ENCODE measurements at regions not wholly inside any gene's neighbourhood (a gene's known extent, or its start where the extent isn't known, plus 50 kb on each side); places are given as distances from the start of the nearest gene placed in this dataset.

DNA sequence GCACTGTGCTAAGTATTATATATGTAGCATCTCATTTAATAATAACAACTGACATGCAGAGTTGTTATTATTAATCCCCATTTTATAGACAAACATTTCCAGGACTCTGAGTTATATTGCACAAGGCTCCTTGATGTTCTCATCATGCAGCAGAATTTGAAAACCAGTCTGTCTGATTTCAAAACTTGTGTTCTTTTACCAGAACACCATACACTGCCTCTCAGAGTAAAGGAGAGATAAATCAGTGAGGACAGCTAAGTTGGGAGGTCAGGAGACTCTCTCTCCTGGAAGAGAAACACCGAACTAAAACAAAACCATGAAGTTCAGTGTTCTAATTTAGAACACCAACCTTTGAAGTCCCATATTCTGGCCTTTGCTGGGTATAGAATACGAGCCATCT, 92.7 kb upstream of the TNC start:
- H3K4me3 ChIP-seq (ENCODE audit: low read depth, low read length) = no peak overlapping the region
- no peak overlapping the region for H3K9ac ChIP-seq (ENCODE audit: low read depth, low read length)
- H3K9me3 ChIP-seq (ENCODE audit: control insufficient read depth, insufficient read depth, low read length) = no peaks in the 10 kb centered on the region
- H3K27ac ChIP-seq (ENCODE audit: low read depth, low read length) = no peak overlapping the region
- no peaks in the 10 kb centered on the region for H3K27me3 ChIP-seq (ENCODE audit: control insufficient read depth, insufficient read depth, low read length)
- H3K4me1 ChIP-seq (ENCODE audit: control insufficient read depth, insufficient read depth, low read length) = no peaks in the 10 kb centered on the region
- H3K36me3 ChIP-seq (ENCODE audit: control insufficient read depth, insufficient read depth, low read length) = no peaks in the 10 kb centered on the region

GRCh38 chr9:115211413-115212124, 93.6 kb upstream of the TNC start:
- Histone ChIP-seq H3K27me3 (ENCODE audit: control insufficient read depth, insufficient read depth, low read length) (no peaks in the 10 kb centered on the region), H3K4me1 (ENCODE audit: control insufficient read depth, insufficient read depth, low read length) (no peaks in the 10 kb centered on the region), H3K9me3 (ENCODE audit: control insufficient read depth, insufficient read depth, low read length) (no peaks in the 10 kb centered on the region), H3K36me3 (ENCODE audit: control insufficient read depth, insufficient read depth, low read length) (no peaks in the 10 kb centered on the region), H3K4me3 (ENCODE audit: low read depth, low read length) (no peak overlapping the region), H3K27ac (ENCODE audit: low read depth, low read length) (no peak overlapping the region), H3K9ac (ENCODE audit: low read depth, low read length) (no peak overlapping the region)

DNA sequence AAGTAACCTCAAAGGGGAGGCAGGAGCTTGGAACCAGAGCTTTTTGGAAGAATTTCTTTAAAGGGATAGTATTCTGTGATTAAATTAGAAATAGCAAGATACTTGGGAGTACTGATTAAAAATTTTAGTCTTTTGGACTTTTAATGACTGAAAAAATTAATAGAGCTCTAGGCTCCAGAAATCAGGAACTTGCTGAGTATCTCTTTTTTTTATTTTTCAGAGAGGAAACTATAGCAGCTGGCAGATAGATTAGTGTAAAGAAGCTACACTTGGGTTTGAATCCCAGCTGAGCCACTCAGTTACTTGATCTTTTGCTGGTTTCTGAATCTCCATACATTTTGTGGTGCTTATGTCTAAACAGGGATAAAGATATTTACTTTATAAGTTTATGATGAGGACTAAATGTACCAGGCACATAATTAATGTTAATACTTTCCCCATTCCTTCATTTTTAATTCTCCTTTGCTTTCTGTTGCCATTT, 94.2 kb upstream of the TNC start:
- no peak overlapping the region for H3K4me3 ChIP-seq (ENCODE audit: low read depth, low read length)
- H3K36me3 ChIP-seq (ENCODE audit: control insufficient read depth, insufficient read depth, low read length) = no peaks in the 10 kb centered on the region
- H3K9me3 ChIP-seq (ENCODE audit: control insufficient read depth, insufficient read depth, low read length) = no peaks in the 10 kb centered on the region
- no peaks in the 10 kb centered on the region for H3K27me3 ChIP-seq (ENCODE audit: control insufficient read depth, insufficient read depth, low read length)
- no peak overlapping the region for H3K27ac ChIP-seq (ENCODE audit: low read depth, low read length)
- no peak overlapping the region for H3K9ac ChIP-seq (ENCODE audit: low read depth, low read length)
- no peaks in the 10 kb centered on the region for H3K4me1 ChIP-seq (ENCODE audit: control insufficient read depth, insufficient read depth, low read length)

DNA sequence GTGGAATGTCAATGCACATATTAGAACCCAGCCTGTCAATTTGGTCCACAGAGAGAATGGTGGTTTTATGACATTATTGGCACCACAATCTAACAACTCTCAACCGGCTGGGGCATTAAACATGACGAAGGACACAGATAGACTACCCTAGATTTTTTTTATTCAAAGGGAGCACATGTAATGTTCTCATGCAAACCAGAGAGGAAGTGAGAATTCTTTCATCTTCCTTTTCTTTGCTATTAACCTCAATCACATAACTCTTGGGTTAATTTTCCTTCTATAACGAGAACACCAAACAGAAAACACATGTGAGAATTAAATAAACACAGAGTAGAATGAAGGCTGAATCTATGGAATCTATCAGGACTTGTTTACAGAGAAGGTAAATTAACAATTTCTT, 94.9 kb upstream of the TNC start:
- Histone ChIP-seq H3K4me1 (ENCODE audit: control insufficient read depth, insufficient read depth, low read length) (no peaks in the 10 kb centered on the region), H3K4me3 (ENCODE audit: low read depth, low read length) (no peak overlapping the region), H3K9me3 (ENCODE audit: control insufficient read depth, insufficient read depth, low read length) (no peaks in the 10 kb centered on the region), H3K36me3 (ENCODE audit: control insufficient read depth, insufficient read depth, low read length) (no peaks in the 10 kb centered on the region), H3K27me3 (ENCODE audit: control insufficient read depth, insufficient read depth, low read length) (no peaks in the 10 kb centered on the region), H3K27ac (ENCODE audit: low read depth, low read length) (no peak overlapping the region), H3K9ac (ENCODE audit: low read depth, low read length) (no peak overlapping the region)

DNA sequence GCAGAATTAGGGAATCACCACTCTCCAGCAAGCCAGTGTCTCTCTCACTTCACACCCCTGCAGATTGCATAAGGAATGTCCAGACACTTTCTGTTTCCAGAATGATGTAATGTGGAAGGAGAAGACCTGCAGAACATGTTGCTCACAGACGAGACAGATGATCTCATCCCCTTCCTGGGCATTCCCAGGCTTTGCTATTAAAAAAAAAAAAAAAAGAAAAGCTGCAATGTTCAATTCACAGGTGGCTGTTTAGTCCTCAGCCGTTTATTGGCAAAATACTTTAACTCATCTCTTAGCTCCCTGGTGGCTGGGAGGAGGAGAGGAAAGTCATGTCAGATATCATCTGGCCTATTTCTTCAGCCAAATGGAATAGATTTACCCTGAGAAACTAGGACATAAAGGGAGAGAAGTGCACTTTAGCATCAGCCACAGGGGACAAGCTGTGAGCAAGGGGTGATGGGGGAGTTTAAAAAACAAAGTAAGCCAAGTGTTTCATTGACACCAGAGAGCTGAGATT, 95.9 kb upstream of the TNC start:
- H3K27me3 ChIP-seq (ENCODE audit: control insufficient read depth, insufficient read depth, low read length) = no peaks in the 10 kb centered on the region
- H3K9me3 ChIP-seq (ENCODE audit: control insufficient read depth, insufficient read depth, low read length) = no peaks in the 10 kb centered on the region
- no peak overlapping the region for H3K27ac ChIP-seq (ENCODE audit: low read depth, low read length)
- H3K4me1 ChIP-seq (ENCODE audit: control insufficient read depth, insufficient read depth, low read length) = no peaks in the 10 kb centered on the region
- no peak overlapping the region for H3K4me3 ChIP-seq (ENCODE audit: low read depth, low read length)
- no peaks in the 10 kb centered on the region for H3K36me3 ChIP-seq (ENCODE audit: control insufficient read depth, insufficient read depth, low read length)
- H3K9ac ChIP-seq (ENCODE audit: low read depth, low read length) = no peak overlapping the region

- no peaks in the 10 kb centered on the region for H3K9me3 ChIP-seq (ENCODE audit: control insufficient read depth, insufficient read depth, low read length)
- H3K9ac ChIP-seq (ENCODE audit: low read depth, low read length) = no peak overlapping the region
- H3K36me3 ChIP-seq (ENCODE audit: control insufficient read depth, insufficient read depth, low read length) = no peaks in the 10 kb centered on the region
- H3K4me3 ChIP-seq (ENCODE audit: low read depth, low read length) = no peak overlapping the region
- no peaks in the 10 kb centered on the region for H3K4me1 ChIP-seq (ENCODE audit: control insufficient read depth, insufficient read depth, low read length)
- H3K27me3 ChIP-seq (ENCODE audit: control insufficient read depth, insufficient read depth, low read length) = no peaks in the 10 kb centered on the region
- H3K27ac ChIP-seq (ENCODE audit: low read depth, low read length) = no peak overlapping the region
These were observed 98.9 kb upstream of the TNC start for GRCh38 chr9:115216873-115217272.

GRCh38 chr9:115220319-115221005, 102.5 kb upstream of the TNC start:
- Histone ChIP-seq H3K9ac (ENCODE audit: low read depth, low read length) (no peak overlapping the region), H3K36me3 (ENCODE audit: control insufficient read depth, insufficient read depth, low read length) (no peaks in the 10 kb centered on the region), H3K27ac (ENCODE audit: low read depth, low read length) (no peak overlapping the region), H3K27me3 (ENCODE audit: control insufficient read depth, insufficient read depth, low read length) (no peaks in the 10 kb centered on the region), H3K4me3 (ENCODE audit: low read depth, low read length) (no peak overlapping the region), H3K9me3 (ENCODE audit: control insufficient read depth, insufficient read depth, low read length) (no peaks in the 10 kb centered on the region), H3K4me1 (ENCODE audit: control insufficient read depth, insufficient read depth, low read length) (no peaks in the 10 kb centered on the region)

DNA sequence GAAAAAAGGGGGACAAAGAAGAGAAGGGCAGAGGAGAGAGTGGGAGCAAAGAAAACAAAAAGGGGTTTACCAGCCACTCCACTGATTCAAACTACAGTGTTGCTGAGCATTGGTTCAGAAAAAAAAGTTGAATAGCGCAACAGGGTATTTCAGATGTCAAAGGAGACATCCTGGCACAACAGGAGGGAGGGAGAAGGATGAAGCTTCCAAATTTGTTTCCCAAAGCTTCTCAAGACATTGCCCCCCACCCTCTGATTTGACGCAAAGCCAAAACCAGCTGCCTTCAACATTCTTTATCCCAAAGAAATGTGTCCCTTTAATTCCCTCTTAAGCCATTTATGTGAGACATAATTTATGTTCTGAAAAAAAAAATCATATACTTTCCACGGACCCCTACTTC, 105.5 kb upstream of the TNC start:
- Histone ChIP-seq H3K4me1 (ENCODE audit: control insufficient read depth, insufficient read depth, low read length) (no peaks in the 10 kb centered on the region), H3K4me3 (ENCODE audit: low read depth, low read length) (no peak overlapping the region), H3K27ac (ENCODE audit: low read depth, low read length) (no peak overlapping the region), H3K9me3 (ENCODE audit: control insufficient read depth, insufficient read depth, low read length) (no peaks in the 10 kb centered on the region), H3K27me3 (ENCODE audit: control insufficient read depth, insufficient read depth, low read length) (no peaks in the 10 kb centered on the region), H3K36me3 (ENCODE audit: control insufficient read depth, insufficient read depth, low read length) (no peaks in the 10 kb centered on the region), H3K9ac (ENCODE audit: low read depth, low read length) (no peak overlapping the region)

DNA sequence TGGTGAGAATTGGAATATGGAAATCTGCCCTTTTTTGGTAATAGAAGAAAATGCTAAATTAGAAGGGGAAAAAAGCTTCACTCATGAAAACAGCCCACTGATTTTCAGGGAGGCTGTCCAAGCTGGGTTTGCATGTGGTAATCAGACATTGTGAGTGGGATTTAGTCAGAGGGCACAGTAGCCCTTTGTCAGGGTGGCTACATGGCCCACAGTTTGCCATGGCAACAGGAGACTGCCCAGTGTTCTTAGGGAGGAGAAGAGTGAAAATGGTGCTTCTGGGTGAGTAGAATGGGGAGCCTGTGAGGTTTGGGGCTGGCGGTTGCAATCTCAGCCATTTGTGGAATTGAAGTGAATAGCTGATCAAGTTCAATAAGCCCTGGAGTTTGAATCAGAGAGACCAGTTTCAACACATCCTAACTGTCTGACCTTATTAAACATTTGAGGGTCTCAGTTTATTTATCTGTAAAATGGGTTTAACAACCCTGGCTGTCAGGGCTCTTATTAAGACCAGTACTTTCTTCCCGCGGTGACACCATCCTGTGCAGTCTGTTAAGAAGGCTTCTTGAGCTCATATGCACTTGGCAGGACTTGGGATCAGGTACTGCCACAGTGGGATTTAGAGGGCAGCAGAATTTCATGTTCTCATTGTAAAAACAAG, 107.6 kb upstream of the TNC start:
- Histone ChIP-seq H3K36me3 (ENCODE audit: control insufficient read depth, insufficient read depth, low read length) (no peaks in the 10 kb centered on the region), H3K9ac (ENCODE audit: low read depth, low read length) (no peak overlapping the region), H3K27me3 (ENCODE audit: control insufficient read depth, insufficient read depth, low read length) (no peaks in the 10 kb centered on the region), H3K27ac (ENCODE audit: low read depth, low read length) (no peak overlapping the region), H3K9me3 (ENCODE audit: control insufficient read depth, insufficient read depth, low read length) (no peaks in the 10 kb centered on the region), H3K4me3 (ENCODE audit: low read depth, low read length) (no peak overlapping the region), H3K4me1 (ENCODE audit: control insufficient read depth, insufficient read depth, low read length) (no peaks in the 10 kb centered on the region)

DNA sequence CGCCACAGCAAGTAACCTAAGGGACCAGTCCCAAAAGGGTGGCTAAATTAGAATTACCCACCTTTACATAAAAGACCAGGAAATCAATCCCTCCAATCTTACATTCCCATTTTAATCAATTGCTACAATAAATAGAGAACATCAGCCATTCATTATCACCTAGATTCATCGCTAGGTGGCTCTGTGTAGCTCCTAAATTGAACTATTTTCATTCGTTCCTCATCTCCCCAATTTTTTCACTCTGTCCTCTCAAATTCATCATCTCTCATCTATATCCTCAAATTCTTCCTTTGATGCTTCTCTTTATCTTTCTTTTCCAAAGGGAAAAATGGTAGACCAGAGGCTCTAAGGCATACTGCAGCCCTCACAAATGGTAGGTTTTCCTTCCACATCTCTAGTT, 108.2 kb upstream of the TNC start:
- no peaks in the 10 kb centered on the region for H3K4me1 ChIP-seq (ENCODE audit: control insufficient read depth, insufficient read depth, low read length)
- H3K36me3 ChIP-seq (ENCODE audit: control insufficient read depth, insufficient read depth, low read length) = no peaks in the 10 kb centered on the region

DNA sequence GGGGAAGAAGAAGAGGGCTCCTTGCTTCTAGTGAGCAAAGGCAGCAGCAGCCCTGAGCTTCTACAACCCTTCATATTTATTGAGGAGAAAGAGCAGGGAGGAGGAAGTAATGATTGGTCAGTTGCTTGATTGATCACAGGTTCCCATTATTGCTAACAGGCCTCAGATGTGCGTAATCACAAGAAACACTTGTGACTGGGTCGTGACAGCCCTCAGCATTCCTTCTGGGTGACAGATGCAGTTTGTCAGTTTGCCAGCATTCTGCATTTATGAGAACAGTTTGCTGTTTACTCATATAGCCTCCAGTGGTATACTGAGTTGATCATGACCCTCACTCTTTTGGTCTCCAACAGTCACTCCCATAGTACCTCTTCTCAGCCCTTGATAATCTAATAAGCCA, 111.5 kb upstream of the TNC start:
- Histone ChIP-seq H3K36me3 (ENCODE audit: control insufficient read depth, insufficient read depth, low read length) (no peaks in the 10 kb centered on the region), H3K27ac (ENCODE audit: low read depth, low read length) (no peak overlapping the region), H3K27me3 (ENCODE audit: control insufficient read depth, insufficient read depth, low read length) (no peaks in the 10 kb centered on the region), H3K9me3 (ENCODE audit: control insufficient read depth, insufficient read depth, low read length) (no peaks in the 10 kb centered on the region), H3K9ac (ENCODE audit: low read depth, low read length) (no peak overlapping the region), H3K4me1 (ENCODE audit: control insufficient read depth, insufficient read depth, low read length) (no peaks in the 10 kb centered on the region), H3K4me3 (ENCODE audit: low read depth, low read length) (no peak overlapping the region)

More for the DNA sequence above, 108.2 kb upstream of the TNC start:
- no peaks in the 10 kb centered on the region for H3K9me3 ChIP-seq (ENCODE audit: control insufficient read depth, insufficient read depth, low read length)
- no peak overlapping the region for H3K4me3 ChIP-seq (ENCODE audit: low read depth, low read length)
- H3K27ac ChIP-seq (ENCODE audit: low read depth, low read length) = no peak overlapping the region
- no peaks in the 10 kb centered on the region for H3K27me3 ChIP-seq (ENCODE audit: control insufficient read depth, insufficient read depth, low read length)
- H3K9ac ChIP-seq (ENCODE audit: low read depth, low read length) = no peak overlapping the region

All from HUES48 (cell line).